ENCODE measurements at regions not wholly inside any gene's neighbourhood (a gene's known extent, or its start where the extent isn't known, plus 50 kb on each side); places are given as distances from the start of the nearest gene placed in this dataset.

- H2BK120ac ChIP-seq (ENCODE audit: low read depth, low read length): no peak overlapping the region
- H3K18ac ChIP-seq (ENCODE audit: low read depth in 1 of 2, low read length in 2 of 2): no peak overlapping the region
- H3K14ac ChIP-seq (ENCODE audit: low read length in 2 of 2): no peak overlapping the region
- no CpG with 5 or more reads among the region's 1 CpG for WGBS
- H2AFZ ChIP-seq (ENCODE audit: low read depth, low read length): no peak overlapping the region
- no peaks in the 10 kb centered on the region for H3K4me1 ChIP-seq (ENCODE audit: control insufficient read depth, insufficient read depth, low read depth, low read length)
- H3K36me3 ChIP-seq (ENCODE audit: control insufficient read depth in 1 of 2, insufficient read depth in 2 of 2, low read depth in 1 of 2, low read length in 2 of 2): no peaks in the 10 kb centered on the region
- no peak overlapping the region for H2BK5ac ChIP-seq (ENCODE audit: low read depth, low read length, poor library complexity, severe bottlenecking)
- no peaks in the 10 kb centered on the region for H3K9me3 ChIP-seq (ENCODE audit: control insufficient read depth, low read length)
- H3K27me3 ChIP-seq (ENCODE audit: control insufficient read depth in 1 of 2, insufficient read depth in 1 of 2, low read length in 2 of 2): no peaks in the 10 kb centered on the region
- no peak overlapping the region for H2BK15ac ChIP-seq (ENCODE audit: low read depth, poor library complexity, severe bottlenecking)
- H3K4me3 ChIP-seq (ENCODE audit: insufficient read depth in 1 of 2, low read depth in 1 of 2, low read length in 2 of 2): no peak overlapping the region
- H2BK12ac ChIP-seq (ENCODE audit: low read length in 2 of 2): no peak overlapping the region
- H3K9ac ChIP-seq (ENCODE audit: low read length): no peak overlapping the region
- H3K27ac ChIP-seq (ENCODE audit: low read length, poor library complexity, severe bottlenecking): no peak overlapping the region
- no peak overlapping the region for H3K23ac ChIP-seq (ENCODE audit: low read length in 2 of 2)
- H3K79me1 ChIP-seq (replicated peaks; ENCODE audit: low read length, poor library complexity, severe bottlenecking): no peaks in the 10 kb centered on the region
- H2AK5ac ChIP-seq (ENCODE audit: low read length, severe bottlenecking): no peak overlapping the region
- no peak overlapping the region for H4K91ac ChIP-seq (ENCODE audit: low read length)
- no peak overlapping the region for H4K8ac ChIP-seq (ENCODE audit: low read length)
- H3K4ac ChIP-seq (ENCODE audit: low read depth in 1 of 2, low read length in 2 of 2): no peak overlapping the region
- peak; percentile 37 for DNase-seq
- H3K4me2 ChIP-seq (ENCODE audit: low read length, poor library complexity, severe bottlenecking): no peak overlapping the region
Measured at GRCh38 chr15:75131269-75131643, 70.4 kb upstream of the C15orf39 start.

GRCh38 chr15:75134748-75135147 is 66.9 kb upstream of the C15orf39 start:
- H4K91ac ChIP-seq (ENCODE audit: low read length): no peak overlapping the region
- 100% methylated on average over 2 of the region's 2 CpGs for WGBS

GRCh38 chr15:75136118-75136517 is 65.6 kb upstream of the C15orf39 start:
- Histone ChIP-seq H2BK15ac (ENCODE audit: low read depth, poor library complexity, severe bottlenecking) (no peak overlapping the region), H3K23ac (ENCODE audit: low read length in 2 of 2) (no peak overlapping the region), H2BK12ac (ENCODE audit: low read length in 2 of 2) (no peak overlapping the region), H2AK5ac (ENCODE audit: low read length, severe bottlenecking) (no peak overlapping the region), H3K79me1 (replicated peaks; ENCODE audit: low read length, poor library complexity, severe bottlenecking) (no peaks in the 10 kb centered on the region), H3K18ac (ENCODE audit: low read depth in 1 of 2, low read length in 2 of 2) (no peak overlapping the region), H3K4me2 (ENCODE audit: low read length, poor library complexity, severe bottlenecking) (no peak overlapping the region), H3K9me3 (ENCODE audit: control insufficient read depth, low read length) (no peaks in the 10 kb centered on the region), H2BK120ac (ENCODE audit: low read depth, low read length) (no peak overlapping the region), H4K8ac (ENCODE audit: low read length) (no peak overlapping the region), H4K91ac (ENCODE audit: low read length) (no peak overlapping the region), H3K27me3 (ENCODE audit: control insufficient read depth in 1 of 2, insufficient read depth in 1 of 2, low read length in 2 of 2) (peaks cover 0 to 12% of the 10 kb centered on the region in 2 experiments), H2BK5ac (ENCODE audit: low read depth, low read length, poor library complexity, severe bottlenecking) (no peak overlapping the region), H3K9ac (ENCODE audit: low read length) (no peak overlapping the region), H2AFZ (ENCODE audit: low read depth, low read length) (no peak overlapping the region), H3K4ac (ENCODE audit: low read depth in 1 of 2, low read length in 2 of 2) (no peak overlapping the region), H3K36me3 (ENCODE audit: control insufficient read depth in 1 of 2, insufficient read depth in 2 of 2, low read depth in 1 of 2, low read length in 2 of 2) (no peaks in the 10 kb centered on the region), H3K4me3 (ENCODE audit: insufficient read depth in 1 of 2, low read depth in 1 of 2, low read length in 2 of 2) (no peak overlapping the region), H3K14ac (ENCODE audit: low read length in 2 of 2) (no peak overlapping the region), H3K27ac (ENCODE audit: low read length, poor library complexity, severe bottlenecking) (no peak overlapping the region), H3K4me1 (ENCODE audit: control insufficient read depth, insufficient read depth, low read depth, low read length) (no peaks in the 10 kb centered on the region)
- no peak for DNase-seq
- WGBS: 100% methylated on average over 2 of the region's 3 CpGs

More at GRCh38 chr15:75134748-75135147, 66.9 kb upstream of the C15orf39 start:
- no peak overlapping the region for H2BK15ac ChIP-seq (ENCODE audit: low read depth, poor library complexity, severe bottlenecking)
- H2BK120ac ChIP-seq (ENCODE audit: low read depth, low read length): no peak overlapping the region
- H3K36me3 ChIP-seq (ENCODE audit: control insufficient read depth in 1 of 2, insufficient read depth in 2 of 2, low read depth in 1 of 2, low read length in 2 of 2): no peaks in the 10 kb centered on the region
- no peak overlapping the region for H3K4ac ChIP-seq (ENCODE audit: low read depth in 1 of 2, low read length in 2 of 2)
- peaks cover 0 to 12% of the 10 kb centered on the region in 2 experiments for H3K27me3 ChIP-seq (ENCODE audit: control insufficient read depth in 1 of 2, insufficient read depth in 1 of 2, low read length in 2 of 2)
- H3K27ac ChIP-seq (ENCODE audit: low read length, poor library complexity, severe bottlenecking): no peak overlapping the region
- no peak overlapping the region for H4K8ac ChIP-seq (ENCODE audit: low read length)
- no peak overlapping the region for H3K18ac ChIP-seq (ENCODE audit: low read depth in 1 of 2, low read length in 2 of 2)
- no peak overlapping the region for H3K4me3 ChIP-seq (ENCODE audit: insufficient read depth in 1 of 2, low read depth in 1 of 2, low read length in 2 of 2)
- no peak overlapping the region for H2AK5ac ChIP-seq (ENCODE audit: low read length, severe bottlenecking)
- no peaks in the 10 kb centered on the region for H3K79me1 ChIP-seq (replicated peaks; ENCODE audit: low read length, poor library complexity, severe bottlenecking)
- no peak overlapping the region for H2BK12ac ChIP-seq (ENCODE audit: low read length in 2 of 2)
- no peak overlapping the region for H3K4me2 ChIP-seq (ENCODE audit: low read length, poor library complexity, severe bottlenecking)
- H3K9ac ChIP-seq (ENCODE audit: low read length): no peak overlapping the region
- H3K4me1 ChIP-seq (ENCODE audit: control insufficient read depth, insufficient read depth, low read depth, low read length): no peaks in the 10 kb centered on the region
- no peaks in the 10 kb centered on the region for H3K9me3 ChIP-seq (ENCODE audit: control insufficient read depth, low read length)
- H3K14ac ChIP-seq (ENCODE audit: low read length in 2 of 2): no peak overlapping the region
- no peak overlapping the region for H2BK5ac ChIP-seq (ENCODE audit: low read depth, low read length, poor library complexity, severe bottlenecking)
- H2AFZ ChIP-seq (ENCODE audit: low read depth, low read length): no peak overlapping the region
- DNase-seq: no peak
- H3K23ac ChIP-seq (ENCODE audit: low read length in 2 of 2): no peak overlapping the region

- Histone ChIP-seq H2BK5ac (ENCODE audit: low read depth, low read length, poor library complexity, severe bottlenecking) (no peak overlapping the region), H2AFZ (ENCODE audit: low read depth, low read length) (no peak overlapping the region), H4K8ac (ENCODE audit: low read length) (no peak overlapping the region), H3K4me2 (ENCODE audit: low read length, poor library complexity, severe bottlenecking) (no peak overlapping the region), H4K91ac (ENCODE audit: low read length) (no peak overlapping the region), H3K9ac (ENCODE audit: low read length) (no peak overlapping the region), H2BK15ac (ENCODE audit: low read depth, poor library complexity, severe bottlenecking) (no peak overlapping the region), H2AK5ac (ENCODE audit: low read length, severe bottlenecking) (no peak overlapping the region), H3K79me1 (replicated peaks; ENCODE audit: low read length, poor library complexity, severe bottlenecking) (no peaks in the 10 kb centered on the region), H3K27ac (ENCODE audit: low read length, poor library complexity, severe bottlenecking) (no peak overlapping the region), H3K23ac (ENCODE audit: low read length in 2 of 2) (no peak overlapping the region), H3K4me3 (ENCODE audit: insufficient read depth in 1 of 2, low read depth in 1 of 2, low read length in 2 of 2) (no peak overlapping the region), H2BK12ac (ENCODE audit: low read length in 2 of 2) (no peak overlapping the region), H3K4me1 (ENCODE audit: control insufficient read depth, insufficient read depth, low read depth, low read length) (no peaks in the 10 kb centered on the region), H3K27me3 (ENCODE audit: control insufficient read depth in 1 of 2, insufficient read depth in 1 of 2, low read length in 2 of 2) (peaks cover 0 to 12% of the 10 kb centered on the region in 2 experiments), H2BK120ac (ENCODE audit: low read depth, low read length) (no peak overlapping the region), H3K14ac (ENCODE audit: low read length in 2 of 2) (no peak overlapping the region), H3K4ac (ENCODE audit: low read depth in 1 of 2, low read length in 2 of 2) (no peak overlapping the region), H3K36me3 (ENCODE audit: control insufficient read depth in 1 of 2, insufficient read depth in 2 of 2, low read depth in 1 of 2, low read length in 2 of 2) (no peaks in the 10 kb centered on the region), H3K9me3 (ENCODE audit: control insufficient read depth, low read length) (no peaks in the 10 kb centered on the region), H3K18ac (ENCODE audit: low read depth in 1 of 2, low read length in 2 of 2) (no peak overlapping the region)
- WGBS: 96% methylated on average over 2 of the region's 2 CpGs
- no peak for DNase-seq
Measured at GRCh38 chr15:75136758-75137157, 64.9 kb upstream of the C15orf39 start.
